LoVo (cell line): ENCODE measurements at regions not wholly inside any gene's neighbourhood (a gene's known extent, or its start where the extent isn't known, plus 50 kb on each side); places are given as distances from the start of the nearest gene placed in this dataset.

Experiments used
- DNase-seq: peaks from one replicate; pipeline ENCODE4 v3.0.0-alpha.2; 2016; ENCODE audit warnings: low spot score

DNA sequence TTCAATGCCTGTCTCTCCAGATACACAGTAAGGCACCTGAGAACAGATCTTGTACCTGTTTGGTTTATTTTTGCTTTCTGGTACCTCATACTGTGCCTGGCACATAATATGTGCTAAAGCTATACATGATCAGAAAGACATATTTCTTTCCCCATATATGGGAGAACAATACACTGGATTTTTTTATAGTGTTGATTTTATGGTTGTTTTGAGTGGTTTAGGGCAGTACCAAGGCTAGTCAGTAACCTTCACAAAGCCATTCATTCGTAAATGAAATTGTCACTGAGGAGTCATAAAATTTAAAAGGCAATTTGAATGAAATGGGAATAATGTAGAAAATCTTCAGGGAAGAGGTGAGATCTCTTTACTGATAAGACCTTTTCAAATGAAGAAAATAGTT lies 810.2 kb downstream of the TUSC7 start:
- DNase-seq: no peak

DNA sequence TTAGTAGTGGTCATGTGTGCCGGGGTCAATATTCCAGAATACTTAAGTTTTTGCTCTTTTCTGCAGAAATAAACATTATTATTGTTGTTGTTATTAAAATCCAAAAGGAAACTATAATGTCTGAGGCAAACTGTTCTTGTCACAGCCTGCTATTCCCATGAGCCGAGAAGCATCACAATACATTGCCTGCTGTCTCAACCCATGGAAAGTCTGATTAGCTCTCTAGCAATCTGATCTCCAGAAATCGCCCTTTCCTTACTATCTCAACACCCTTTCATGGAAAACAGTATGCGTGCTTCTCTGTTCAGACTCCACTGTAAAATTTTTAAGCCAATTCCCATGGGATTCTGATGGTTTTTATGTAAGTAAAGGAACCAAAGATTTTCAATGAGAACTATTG lies 811.0 kb downstream of the TUSC7 start:
- no peak for DNase-seq

DNA sequence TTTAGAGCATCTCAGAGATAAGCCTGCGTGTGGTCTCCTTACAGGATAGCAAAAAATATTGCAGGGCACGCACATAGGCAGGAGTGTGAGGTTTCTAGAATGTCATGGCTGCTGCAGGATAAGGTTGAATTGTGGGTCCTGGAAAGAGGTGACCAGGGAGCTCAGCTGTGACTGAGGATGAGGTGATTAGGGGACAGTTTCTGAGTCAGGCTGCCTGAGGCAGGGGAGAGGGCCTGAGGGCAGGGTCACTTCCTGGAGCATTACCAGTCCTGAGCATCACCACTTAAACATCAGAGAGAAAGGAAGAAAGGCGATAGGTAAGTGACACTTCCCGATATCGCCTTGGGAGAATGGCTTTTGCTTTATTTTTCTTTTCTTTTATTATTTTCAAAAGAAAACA lies 813.8 kb downstream of the TUSC7 start:
- no peak for DNase-seq

DNA sequence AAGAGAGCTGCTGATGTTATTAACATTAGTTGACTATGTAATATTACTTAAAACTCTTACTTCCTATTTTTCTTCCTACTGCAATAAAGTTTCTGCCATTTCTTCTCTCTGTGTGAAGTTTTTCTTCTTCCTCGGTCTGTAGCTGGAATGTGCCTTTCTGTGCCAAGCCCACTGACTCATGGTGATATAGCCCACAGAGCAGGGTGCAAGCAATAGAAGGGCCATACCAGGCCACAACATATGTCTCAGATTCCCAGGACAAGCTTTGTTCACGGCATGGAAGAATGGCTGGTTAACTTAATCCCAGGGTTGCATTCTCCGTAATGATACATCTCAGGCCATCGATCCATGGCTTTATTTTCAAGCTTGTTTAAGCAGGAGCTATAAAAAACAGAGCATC lies 815.3 kb downstream of the TUSC7 start:
- DNase-seq: no peak

DNA sequence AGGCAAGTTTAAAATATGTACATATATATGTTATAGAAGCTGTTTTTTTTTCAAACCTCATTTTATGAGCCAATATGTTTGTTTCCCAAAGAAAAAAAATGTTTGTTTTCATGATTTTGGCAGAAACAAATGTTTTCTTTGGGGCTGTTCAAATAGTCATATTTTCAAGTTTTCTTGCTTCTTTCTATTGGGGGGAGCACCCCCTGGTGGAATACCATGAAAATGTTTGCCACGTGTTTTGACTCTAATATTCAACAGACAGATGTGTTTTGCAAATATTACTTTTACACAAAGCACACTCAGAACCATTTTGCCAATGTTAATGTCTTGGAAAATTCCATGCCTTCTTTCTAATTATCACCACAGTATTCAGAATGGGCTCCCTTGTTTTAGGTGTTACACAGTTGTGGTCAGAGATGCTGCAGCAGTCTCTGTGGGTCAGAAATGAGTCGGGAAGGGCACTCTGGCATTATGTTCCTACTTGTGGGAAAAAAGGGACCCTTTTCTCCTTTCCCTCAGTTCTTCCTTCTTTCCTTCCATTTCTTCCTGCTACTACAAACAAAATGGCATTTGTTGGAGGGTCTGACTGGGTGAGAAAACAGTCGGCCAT lies 817.0 kb downstream of the TUSC7 start:
- no peak for DNase-seq

DNA sequence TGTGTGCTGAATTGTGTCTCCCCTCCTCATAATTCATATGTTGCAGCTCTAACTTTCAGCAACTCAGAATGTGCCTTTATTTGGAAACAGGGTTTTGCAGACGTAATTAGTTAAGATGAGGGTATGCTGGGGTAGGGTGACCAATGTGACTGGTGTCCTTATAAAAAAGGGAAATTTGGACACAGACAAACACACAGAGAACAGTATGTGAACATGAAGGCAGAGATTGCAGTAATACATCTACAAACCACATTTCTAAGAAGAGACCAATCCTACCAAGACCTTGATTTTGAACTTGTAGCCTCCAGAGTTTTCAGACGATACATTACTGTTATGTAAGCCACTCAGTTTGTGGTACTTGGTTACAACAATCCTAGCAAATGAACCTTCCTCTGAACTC lies 817.8 kb downstream of the TUSC7 start:
- no peak for DNase-seq

DNA sequence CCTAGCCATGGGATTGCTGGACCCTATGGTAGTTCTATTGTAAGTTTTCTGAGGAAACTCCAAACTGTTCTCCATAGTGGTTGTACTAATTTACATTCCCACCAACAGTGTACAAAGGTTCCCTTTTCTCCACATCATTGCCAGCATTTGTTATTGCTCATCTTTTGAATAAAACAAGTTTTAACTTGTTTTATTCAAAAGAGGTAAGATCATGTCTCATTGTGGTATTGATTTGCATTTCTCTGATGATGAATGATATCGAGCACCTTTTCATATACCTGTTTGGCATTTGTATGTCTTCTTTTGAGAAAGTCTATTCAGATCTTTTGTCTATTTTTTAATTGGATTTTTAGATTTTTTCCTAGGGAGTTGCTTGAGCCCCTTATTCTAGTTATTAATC lies 819.1 kb downstream of the TUSC7 start:
- no peak for DNase-seq

DNA sequence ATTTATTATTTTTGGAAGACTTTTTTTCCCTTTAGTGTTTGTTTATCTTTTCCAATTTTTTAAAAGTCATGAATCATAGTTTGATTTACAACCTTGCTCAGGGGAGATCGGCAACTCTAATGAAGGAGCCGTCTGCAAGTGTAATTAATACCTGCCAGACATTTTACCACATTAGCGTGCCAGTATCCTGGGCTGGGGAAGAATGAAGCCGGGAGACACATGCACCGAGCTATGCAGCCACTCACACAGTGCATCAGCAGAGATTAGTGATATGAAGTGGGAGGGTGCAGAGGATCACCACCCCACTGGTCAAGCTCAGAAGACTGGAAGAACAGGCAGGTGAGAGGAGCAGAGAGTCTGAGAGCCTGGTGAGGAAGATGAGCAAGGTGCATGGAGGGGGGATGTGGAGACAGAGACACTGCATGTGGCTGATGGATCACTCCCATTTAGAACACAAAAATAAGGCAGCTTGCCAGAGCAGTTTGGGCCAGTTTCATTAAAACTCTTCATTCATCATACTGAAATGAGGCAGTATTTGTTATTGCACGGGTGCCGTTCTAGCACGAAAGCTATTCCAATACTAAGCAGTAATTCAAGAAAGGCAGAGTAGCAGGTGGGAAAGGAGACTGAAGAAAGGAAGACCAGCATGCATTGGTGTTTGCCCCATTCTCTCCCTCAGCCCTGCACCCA lies 821.6 kb downstream of the TUSC7 start:
- DNase-seq: no peak

DNA sequence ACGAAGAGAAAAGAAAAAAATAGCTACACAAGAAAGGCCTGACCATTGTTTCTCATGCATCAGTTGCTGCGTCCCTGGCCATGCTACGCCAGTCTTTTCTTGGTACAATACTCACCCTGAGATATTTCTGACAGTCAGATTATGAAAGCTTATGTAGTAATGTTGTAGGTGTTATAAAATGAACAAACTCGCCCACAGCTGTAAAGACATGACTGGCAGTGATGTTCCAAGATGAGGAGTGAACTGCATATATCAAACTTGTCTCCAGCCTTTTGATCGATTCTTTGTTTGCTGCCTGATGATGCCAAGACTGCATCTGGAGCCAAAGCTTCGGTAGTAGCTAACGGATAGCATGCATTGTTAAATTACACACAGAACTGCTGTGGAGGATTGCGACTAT lies 822.7 kb downstream of the TUSC7 start:
- no peak for DNase-seq

DNA sequence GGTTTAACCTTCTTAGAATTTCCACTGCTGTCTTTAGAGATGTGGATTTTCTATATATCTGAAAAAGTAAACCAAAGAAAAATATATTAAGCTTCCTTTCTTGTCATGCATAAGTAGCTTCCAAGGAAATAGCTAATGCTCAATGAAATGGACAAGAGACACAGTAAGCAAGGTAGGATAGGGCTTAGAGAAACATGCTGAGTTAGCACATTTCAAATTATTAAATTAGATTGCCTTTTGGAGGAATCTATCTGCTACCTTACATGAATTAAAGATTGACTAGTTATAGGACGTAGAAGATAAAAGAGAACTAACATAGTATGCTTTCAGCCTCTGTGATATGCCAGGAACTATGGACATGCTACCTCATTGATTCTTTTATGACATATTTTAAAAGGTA lies 824.6 kb downstream of the TUSC7 start:
- no peak for DNase-seq

DNA sequence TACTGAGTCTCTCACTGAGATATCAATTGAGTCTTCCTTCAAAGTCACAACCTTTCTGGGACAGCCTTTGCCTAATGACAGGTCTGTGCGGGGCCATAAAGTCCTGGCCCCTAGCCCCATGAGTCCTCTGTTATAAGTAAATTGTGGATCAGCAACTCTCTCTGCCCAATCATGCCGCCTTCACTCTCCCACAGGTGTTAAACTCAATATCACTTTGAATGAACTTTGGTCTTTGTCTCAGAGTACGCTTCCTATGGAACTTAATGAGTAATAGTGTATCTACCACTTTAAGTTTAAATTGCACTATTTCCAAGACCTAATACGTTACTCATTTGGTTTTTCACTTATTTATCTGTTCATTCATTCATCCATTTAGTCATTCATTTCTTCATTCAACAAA lies 826.4 kb downstream of the TUSC7 start:
- no peak for DNase-seq

DNA sequence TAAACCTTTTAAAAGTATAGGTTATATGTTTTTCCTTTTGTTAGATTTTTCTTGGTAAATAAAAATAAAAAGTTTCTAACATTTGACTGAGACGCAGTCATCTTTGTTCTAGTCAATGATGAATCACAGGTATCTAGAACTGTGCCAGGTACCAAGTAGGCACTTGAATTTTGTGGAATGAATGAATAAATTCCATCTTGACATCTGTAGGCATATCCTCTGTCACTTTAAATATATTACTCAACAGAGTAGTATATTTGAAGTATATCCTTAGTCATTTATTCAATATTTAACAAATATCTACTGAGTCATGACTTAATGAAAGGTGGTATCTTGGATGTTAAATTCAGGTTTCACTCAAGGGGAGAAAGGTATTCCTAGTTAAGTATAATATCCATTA lies 828.4 kb downstream of the TUSC7 start:
- DNase-seq: no peak

DNA sequence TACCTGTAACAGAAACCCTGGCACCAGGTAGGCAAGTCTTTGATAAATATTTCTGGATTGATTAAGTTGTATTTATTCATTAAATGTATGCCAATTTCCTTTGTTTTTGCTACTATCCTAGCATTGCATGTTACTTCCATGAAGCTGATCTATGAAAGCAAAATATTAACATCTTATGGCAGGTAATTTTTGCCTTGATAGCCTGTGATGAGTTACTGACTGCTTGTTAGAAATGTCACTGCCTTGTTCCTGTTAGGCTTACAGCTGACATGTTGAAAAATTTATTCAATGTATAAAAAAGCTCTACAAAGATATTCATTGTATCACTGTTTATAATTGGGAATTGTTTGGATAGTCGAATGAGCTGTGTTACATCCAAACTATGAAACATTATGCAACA lies 830.1 kb downstream of the TUSC7 start:
- DNase-seq: no peak

DNA sequence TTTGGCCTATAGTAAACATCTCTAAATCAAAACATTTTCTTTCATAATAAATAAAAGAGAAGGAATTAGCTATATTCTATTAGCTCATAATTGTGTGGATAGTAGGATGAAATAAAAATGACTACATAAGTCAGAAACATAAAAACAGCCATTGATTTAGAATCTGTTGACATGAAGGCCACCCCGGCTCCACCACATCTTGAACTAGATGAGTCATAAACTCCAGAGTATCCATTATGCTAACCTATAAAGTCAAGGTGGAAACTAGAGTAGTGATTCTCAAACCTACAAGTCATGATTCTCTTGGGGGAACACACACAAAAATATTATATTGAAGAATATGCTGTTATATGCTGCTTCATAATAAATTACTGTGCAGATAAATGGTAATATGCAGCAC lies 831.0 kb downstream of the TUSC7 start:
- DNase-seq: no peak

DNA sequence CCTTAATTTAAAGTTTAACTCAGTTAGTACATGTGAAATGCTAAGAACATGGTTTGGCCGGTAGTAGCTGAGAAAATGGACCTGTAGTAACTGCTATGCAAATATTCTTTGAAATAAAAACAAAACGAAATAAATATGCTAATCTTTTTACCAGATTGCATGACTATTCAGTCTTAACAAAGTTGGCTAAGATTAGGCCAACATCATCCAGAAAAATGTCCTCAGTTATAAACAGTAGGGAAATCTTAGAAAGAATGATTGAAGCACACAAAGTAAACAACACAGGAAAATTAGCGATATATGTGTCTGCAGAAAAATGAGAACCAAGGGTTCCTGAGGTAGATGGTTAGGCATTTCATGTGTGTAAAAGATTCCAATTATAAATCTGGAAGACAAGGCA lies 832.1 kb downstream of the TUSC7 start:
- DNase-seq: no peak

DNA sequence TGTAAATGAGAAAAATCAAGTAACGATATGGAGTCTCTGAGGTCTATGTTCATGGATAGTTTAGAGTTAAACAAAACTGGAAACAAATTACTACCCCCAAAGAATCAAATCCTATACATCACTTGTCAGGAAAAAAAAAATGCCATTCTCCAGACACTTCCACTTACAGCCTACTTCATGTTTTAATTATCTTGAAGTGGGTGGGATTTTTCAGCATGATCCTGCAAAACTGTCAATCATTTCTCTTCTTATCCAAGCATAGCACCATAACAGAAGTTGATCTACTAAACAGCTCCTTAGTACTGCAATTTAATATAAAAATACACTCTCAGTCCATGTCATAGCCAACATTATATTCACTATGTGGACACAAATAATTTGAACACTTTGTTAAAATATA lies 833.9 kb downstream of the TUSC7 start:
- DNase-seq: no peak

DNA sequence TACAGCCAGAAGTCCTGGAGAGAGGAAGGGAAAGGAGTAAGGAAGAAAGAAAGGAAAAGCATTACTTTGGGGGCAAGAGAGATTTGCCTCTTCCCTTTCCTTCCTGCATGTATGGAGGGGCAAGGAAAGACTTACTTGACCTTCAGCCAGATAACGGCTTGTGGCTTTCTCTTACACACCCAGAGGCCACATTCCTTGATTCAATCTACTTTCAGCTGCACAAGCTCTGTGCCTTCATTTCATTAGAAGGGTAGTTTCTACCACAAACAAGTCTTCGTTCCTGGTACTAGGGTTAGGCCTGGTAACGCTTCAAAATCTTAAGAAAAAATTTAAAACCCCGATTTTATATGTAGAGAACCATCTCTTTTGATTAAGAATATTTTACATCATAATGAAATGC lies 835.9 kb downstream of the TUSC7 start:
- no peak for DNase-seq

DNA sequence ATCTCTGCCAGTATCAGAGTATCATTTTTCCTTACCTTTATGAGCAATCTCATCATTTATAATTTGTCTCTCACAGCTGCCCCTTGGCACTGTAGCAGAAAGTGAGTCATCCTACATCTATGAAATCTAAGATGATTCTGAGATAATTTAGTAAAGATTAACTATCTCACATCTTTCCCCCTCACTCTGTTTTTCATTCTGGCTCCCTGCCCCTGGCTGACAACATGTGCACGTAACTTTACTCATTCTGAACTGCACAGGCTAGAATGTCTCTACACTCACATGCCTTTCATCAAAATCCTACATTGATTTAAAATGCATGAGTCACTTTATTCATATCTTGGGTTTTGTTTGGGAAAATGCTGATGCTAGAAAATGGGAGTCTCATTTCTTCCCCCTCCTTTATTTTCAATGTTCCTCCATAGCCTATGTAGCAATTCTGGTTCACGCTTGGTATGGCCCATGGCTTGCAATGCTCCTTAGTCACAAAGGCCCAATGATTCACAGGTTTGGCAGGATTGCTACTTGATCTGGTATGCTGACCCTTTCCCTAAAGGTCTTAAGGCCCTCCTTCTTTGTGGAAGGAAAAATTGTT lies 838.5 kb downstream of the TUSC7 start:
- DNase-seq: no peak

DNA sequence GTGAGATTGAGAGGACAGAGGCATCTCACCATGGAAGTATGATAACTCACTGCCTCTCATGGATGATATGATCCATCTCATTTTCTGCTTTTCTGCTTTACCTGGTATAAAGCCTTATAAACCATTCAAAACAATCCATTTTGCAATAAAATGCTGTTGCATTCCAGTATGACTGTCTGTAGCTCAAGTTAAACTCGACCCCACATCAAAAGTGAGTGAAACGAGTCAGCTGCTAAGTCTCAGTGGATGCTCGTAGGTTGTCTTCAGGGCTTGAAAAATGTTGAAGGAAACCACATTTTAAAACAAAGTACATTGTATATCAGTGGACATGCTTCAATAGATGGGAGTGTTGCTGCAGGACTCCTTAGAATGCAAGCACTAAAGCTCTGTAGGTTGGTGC lies 839.0 kb downstream of the TUSC7 start:
- no peak for DNase-seq

DNA sequence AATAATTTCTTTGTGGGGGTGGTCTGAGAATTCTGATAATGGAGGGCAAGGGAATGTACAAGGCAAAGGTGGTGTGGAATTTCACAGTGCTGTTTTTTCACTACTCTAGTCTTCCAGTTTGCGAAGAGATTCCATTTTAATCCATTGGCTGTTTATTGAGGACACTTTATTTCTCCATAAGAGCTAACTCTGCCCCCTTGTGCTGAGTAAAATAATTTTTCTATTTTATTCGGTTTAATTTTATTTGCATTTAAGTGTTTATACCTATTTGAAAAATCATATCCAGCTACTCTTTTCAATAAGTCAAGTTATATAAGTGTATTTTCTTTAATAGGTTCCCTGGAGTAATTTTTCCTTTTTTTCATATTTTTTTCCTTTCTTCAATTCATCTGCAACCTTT lies 840.1 kb downstream of the TUSC7 start:
- no peak for DNase-seq

DNA sequence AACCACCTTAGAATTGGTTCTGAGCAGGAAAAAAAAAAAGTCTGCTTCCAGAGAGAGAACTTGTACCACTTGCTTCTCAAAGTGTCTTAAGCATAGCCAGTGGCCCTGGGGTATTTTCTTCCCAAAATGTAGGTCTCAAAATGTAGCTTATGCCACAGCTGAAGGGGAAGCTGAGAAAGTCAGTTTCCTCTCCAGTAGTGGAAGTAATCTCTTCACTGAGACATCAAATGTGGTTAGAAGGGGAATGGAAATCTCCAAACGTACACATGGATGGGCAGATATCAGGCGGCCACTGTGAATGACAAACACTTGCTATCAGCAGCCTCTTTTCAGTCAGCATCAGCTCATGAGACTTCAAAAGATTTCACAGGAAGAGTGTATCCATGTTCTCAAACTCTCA lies 841.2 kb downstream of the TUSC7 start:
- DNase-seq: no peak

DNA sequence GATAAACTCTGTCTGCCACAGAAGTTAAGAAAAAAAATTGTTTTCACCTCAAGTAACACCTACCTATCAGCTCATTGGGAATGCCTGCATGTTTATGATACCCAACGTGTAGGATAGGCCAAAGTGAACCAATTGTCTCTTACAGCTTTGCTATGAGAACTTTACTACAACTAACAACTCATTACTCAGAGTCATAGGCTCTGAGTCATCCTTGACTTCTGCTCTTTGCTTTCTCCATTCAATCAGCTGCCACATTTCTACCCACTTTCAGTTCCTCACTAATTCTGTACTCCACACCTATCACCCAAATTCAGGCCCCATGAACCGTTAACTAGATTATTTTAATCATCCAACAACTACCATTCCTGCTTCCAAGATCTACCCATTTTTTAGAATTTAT lies 843.9 kb downstream of the TUSC7 start:
- DNase-seq: no peak

DNA sequence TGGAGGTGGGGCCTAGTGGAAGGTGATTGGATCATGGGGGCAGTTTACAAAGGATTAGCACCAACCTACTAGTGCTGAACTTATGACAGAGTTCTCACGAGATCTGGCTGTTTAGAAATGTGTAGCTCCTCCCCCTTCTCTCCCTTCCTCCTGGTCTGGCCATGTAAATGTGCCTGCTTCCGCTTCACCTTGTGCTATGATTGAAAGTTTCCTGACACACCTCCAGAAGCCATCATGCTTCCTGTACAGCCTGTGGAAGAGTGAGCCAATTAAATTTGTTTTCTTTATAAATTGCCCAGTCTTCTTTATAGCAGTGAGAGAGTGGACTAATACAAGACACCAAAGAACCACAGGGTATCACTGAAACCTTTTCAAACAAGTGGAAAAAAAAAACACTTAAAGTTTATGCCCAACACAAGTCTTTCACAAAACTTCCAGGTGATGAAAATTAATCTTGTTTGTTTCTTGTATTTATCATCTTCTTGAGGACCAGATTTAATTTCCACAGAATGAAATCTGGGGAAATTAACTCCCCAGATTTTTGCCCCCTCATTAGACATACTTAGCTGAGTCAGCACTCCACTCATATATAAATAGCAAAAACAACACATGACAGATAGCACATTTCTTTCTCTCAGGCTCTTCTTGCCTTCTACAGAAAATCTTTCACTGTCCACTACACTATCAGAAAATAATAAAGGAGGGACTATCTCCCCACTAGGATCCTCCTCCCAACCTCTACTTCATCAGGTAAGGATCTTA lies 847.2 kb downstream of the TUSC7 start:
- no peak for DNase-seq
